Endothelial cell (in vitro differentiated cells): ENCODE measurements at regions not wholly inside any gene's neighbourhood (a gene's known extent, or its start where the extent isn't known, plus 50 kb on each side); places are given as distances from the start of the nearest gene placed in this dataset.

ENCODE experiments used
- DNase-seq: peaks from one replicate; pipeline ENCODE4 v3.0.0; 2021; ENCODE audit warnings: low spot score
- H3K27ac Mint-ChIP-seq: one replicate; pipeline ENCODE4 v1.8.0; 2021; ENCODE audit warnings: mixed read lengths, inconsistent platforms; ENCODE audit not compliant: unreplicated experiment
- H3K27me3 Mint-ChIP-seq: one replicate; pipeline ENCODE4 v1.8.0; 2021; ENCODE audit warnings: mild to moderate bottlenecking, moderate library complexity, mixed read lengths, inconsistent platforms; ENCODE audit not compliant: unreplicated experiment
- H3K36me3 Mint-ChIP-seq: one replicate; pipeline ENCODE4 v1.8.0; 2021; ENCODE audit warnings: mild to moderate bottlenecking, low read depth, mixed read lengths, inconsistent platforms; ENCODE audit not compliant: unreplicated experiment
- H3K4me1 Mint-ChIP-seq: one replicate; pipeline ENCODE4 v1.8.0; 2021; ENCODE audit warnings: mild to moderate bottlenecking, mixed read lengths, inconsistent platforms; ENCODE audit not compliant: unreplicated experiment
- H3K4me3 Mint-ChIP-seq: one replicate; pipeline ENCODE4 v1.8.0; 2021; ENCODE audit warnings: mild to moderate bottlenecking, mixed read lengths, inconsistent platforms; ENCODE audit not compliant: unreplicated experiment
- H3K9me3 Mint-ChIP-seq: one replicate; pipeline ENCODE4 v1.8.0; 2021; ENCODE audit warnings: mixed read lengths, inconsistent platforms; ENCODE audit not compliant: unreplicated experiment
- CTCF ChIP-seq: fragments of 200-600 bp; sonication (generic); IDR thresholded peaks from one replicate; pipeline ENCODE4 v1.5.0; 2021; ENCODE audit warnings: antibody characterized with exemption; ENCODE audit not compliant: unreplicated experiment

- no peak for TF ChIP-seq CTCF
- no peak overlapping the region for H3K4me3 Mint-ChIP-seq
- H3K36me3 Mint-ChIP-seq, result no peaks in the 10 kb centered on the region
- no peak overlapping the region for H3K27ac Mint-ChIP-seq
- no peaks in the 10 kb centered on the region for H3K4me1 Mint-ChIP-seq
- no peaks in the 10 kb centered on the region for H3K9me3 Mint-ChIP-seq
- no peaks in the 10 kb centered on the region for H3K27me3 Mint-ChIP-seq
- no peak for DNase-seq
These were observed 199.3 kb upstream of the GOLIM4 start for GRCh38 chr3:168295027-168295426.

DNA sequence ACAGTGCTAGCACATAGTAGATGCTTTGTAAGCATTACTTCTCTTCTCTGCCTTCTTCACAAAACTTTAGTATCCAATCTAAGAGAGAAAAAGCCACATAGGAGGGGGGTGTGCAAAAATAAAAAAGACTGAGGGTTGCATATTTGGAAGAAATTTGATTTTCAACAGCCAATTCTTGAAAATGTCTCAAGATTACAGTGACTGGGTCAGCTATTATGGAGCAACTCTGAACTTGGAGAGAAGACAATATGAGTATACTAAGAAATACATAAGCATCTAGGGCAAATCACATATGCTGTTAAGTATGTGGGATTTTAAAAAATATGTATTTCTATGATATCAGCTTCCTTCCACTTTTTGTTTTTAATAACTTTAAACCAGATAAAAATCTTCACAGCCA lies 196.6 kb upstream of the GOLIM4 start:
- Mint-ChIP-seq H3K27ac (no peak overlapping the region), H3K4me3 (no peak overlapping the region), H3K36me3 (no peaks in the 10 kb centered on the region), H3K9me3 (no peaks in the 10 kb centered on the region), H3K4me1 (no peaks in the 10 kb centered on the region), H3K27me3 (no peaks in the 10 kb centered on the region)
- no peak for DNase-seq
- TF ChIP-seq CTCF, result no peak

GRCh38 chr3:168289471-168290008 lies 193.8 kb upstream of the GOLIM4 start:
- Mint-ChIP-seq H3K27ac (no peak overlapping the region), H3K4me3 (no peak overlapping the region), H3K4me1 (no peaks in the 10 kb centered on the region), H3K27me3 (no peaks in the 10 kb centered on the region), H3K36me3 (no peaks in the 10 kb centered on the region), H3K9me3 (no peaks in the 10 kb centered on the region)
- no peak for TF ChIP-seq CTCF
- DNase-seq, result no peak

DNA sequence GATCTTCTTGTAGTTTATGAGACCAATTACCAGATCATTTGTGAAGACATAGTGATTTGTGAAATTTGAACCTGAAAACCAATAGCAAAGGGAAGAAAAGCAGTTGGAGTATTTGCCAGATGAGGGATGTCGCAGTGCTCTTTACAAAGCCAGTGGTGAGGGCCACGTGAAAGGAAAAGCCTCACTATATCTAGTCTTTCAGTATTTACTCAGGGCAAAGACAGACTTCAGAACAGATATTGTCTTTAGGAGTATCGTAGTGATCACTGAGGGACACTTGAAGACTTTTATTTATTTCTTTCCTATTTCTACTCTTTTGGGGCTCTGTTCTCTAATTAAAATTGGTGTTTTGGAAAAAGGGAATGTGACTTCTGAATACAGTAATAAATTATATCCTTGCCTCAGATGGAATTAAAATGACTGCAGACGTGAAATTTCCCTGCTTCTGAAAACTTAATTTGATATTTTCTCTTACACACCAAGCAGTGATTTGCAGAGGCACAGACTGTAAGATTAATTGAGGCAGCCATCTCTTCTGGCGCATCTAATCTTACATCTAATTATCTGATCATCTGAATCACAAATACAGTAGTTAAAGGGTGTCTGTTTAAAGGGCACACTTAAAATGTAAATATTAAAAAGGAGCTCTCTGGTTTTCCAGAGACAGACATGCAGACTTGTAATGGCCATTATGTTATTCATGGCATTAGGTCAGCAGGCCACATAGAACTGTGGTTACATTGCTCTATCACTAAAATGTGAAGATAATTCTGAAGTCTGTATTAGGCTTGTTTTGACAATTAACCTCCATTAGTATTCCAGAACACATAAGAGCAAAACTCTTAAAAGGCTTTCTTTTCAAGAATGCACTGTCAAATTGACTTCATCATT lies 193.0 kb upstream of the GOLIM4 start:
- H3K4me3 Mint-ChIP-seq, result no peak overlapping the region
- H3K27me3 Mint-ChIP-seq, result no peaks in the 10 kb centered on the region
- H3K9me3 Mint-ChIP-seq, result no peaks in the 10 kb centered on the region
- H3K27ac Mint-ChIP-seq, result no peak overlapping the region
- no peaks in the 10 kb centered on the region for H3K4me1 Mint-ChIP-seq
- no peaks in the 10 kb centered on the region for H3K36me3 Mint-ChIP-seq
- TF ChIP-seq CTCF, result no peak
- DNase-seq, result no peak

- Mint-ChIP-seq H3K27me3 (no peaks in the 10 kb centered on the region), H3K27ac (no peak overlapping the region), H3K36me3 (no peaks in the 10 kb centered on the region), H3K4me1 (peaks cover 3% of the 10 kb centered on the region), H3K4me3 (no peak overlapping the region), H3K9me3 (no peaks in the 10 kb centered on the region)
- TF ChIP-seq CTCF, result no peak
- DNase-seq, result no peak
These were observed 189.8 kb upstream of the GOLIM4 start for GRCh38 chr3:168285506-168285905.
